ACC112 (cell line): ENCODE measurements at regions not wholly inside any gene's neighbourhood (a gene's known extent, or its start where the extent isn't known, plus 50 kb on each side); places are given as distances from the start of the nearest gene placed in this dataset.

Source experiments
- H2AFZ ChIP-seq: fragments of 200-600 bp; sonication (generic); one replicate; pipeline ENCODE4 v1.6.0; 2017; ENCODE audit warnings: antibody characterized with exemption, low read length; ENCODE audit not compliant: unreplicated experiment
- H3K27ac ChIP-seq: fragments of 200-600 bp; sonication (generic); 2 replicates; pipeline ENCODE4 v1.5.1; 2014; ENCODE audit warnings: low read depth, mild to moderate bottlenecking, antibody characterized with exemption, low read length, moderate library complexity
- H3K27me3 ChIP-seq: fragments of 200-600 bp; sonication (generic); 2 replicates; pipeline ENCODE4 v1.6.1; 2014; ENCODE audit warnings: mild to moderate bottlenecking, antibody characterized with exemption, low read length, moderate library complexity, mixed read lengths; ENCODE audit not compliant: insufficient read depth
- H3K36me3 ChIP-seq: fragments of 200-600 bp; sonication (generic); 2 replicates; pipeline ENCODE4 v1.6.1; 2016; ENCODE audit warnings: mild to moderate bottlenecking, antibody characterized with exemption, low read length, moderate library complexity, mixed read lengths; ENCODE audit not compliant: insufficient read depth
- H3K4me1 ChIP-seq: fragments of 200-600 bp; sonication (generic); one replicate; pipeline ENCODE4 v1.6.1; 2016; ENCODE audit warnings: low read length, mixed read lengths; ENCODE audit not compliant: insufficient read depth, unreplicated experiment, control insufficient read depth
- H3K4me3 ChIP-seq: fragments of 200-600 bp; sonication (generic); 2 replicates; pipeline ENCODE4 v1.5.1; 2014; ENCODE audit warnings: mild to moderate bottlenecking, low read depth, low read length
- H3K79me2 ChIP-seq: fragments of 200-600 bp; sonication (generic); one replicate; pipeline ENCODE4 v1.6.0; 2016; ENCODE audit warnings: low read length; ENCODE audit not compliant: control insufficient read depth, unreplicated experiment, insufficient read depth

DNA sequence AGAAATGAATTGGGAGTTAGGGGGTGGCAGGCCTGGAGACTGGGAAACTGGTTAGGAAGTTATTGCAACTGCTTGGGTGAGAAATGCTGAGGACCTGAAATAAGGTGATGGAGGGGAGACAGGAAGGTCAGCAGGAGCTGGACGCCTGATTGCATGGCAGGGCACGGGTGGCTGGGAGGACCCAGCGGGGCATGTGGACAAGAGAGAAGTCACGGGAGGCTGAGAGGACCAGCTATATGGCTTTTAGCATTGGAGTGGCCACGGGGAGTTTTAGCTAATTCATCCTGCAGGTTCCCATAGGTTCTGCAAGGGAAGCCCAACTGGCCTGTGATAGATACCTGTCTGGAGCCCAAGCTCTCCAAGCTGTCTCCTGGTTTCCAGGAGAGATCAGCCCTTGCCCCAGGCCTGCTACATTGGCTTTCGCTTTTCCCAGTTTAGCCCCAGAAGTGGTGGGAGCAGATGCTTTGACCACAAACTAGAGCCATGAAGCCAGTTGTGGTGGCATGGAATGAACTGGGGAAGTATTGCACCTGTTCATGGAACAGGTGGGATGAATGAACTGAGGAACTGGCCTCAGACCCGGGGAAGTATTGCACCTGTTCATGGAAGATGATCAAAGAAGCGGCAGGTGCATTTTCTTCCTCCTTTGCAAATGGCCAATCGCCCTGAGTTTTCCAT, 93.6 kb upstream of the TAF1B start:
- Histone ChIP-seq H3K27ac (no peak overlapping the region), H3K79me2 (no peaks in the 10 kb centered on the region), H3K36me3 (no peaks in the 10 kb centered on the region), H3K4me3 (no peak overlapping the region), H3K4me1 (peaks cover 35% of the 10 kb centered on the region), H3K27me3 (no peaks in the 10 kb centered on the region), H2AFZ (no peak overlapping the region)

DNA sequence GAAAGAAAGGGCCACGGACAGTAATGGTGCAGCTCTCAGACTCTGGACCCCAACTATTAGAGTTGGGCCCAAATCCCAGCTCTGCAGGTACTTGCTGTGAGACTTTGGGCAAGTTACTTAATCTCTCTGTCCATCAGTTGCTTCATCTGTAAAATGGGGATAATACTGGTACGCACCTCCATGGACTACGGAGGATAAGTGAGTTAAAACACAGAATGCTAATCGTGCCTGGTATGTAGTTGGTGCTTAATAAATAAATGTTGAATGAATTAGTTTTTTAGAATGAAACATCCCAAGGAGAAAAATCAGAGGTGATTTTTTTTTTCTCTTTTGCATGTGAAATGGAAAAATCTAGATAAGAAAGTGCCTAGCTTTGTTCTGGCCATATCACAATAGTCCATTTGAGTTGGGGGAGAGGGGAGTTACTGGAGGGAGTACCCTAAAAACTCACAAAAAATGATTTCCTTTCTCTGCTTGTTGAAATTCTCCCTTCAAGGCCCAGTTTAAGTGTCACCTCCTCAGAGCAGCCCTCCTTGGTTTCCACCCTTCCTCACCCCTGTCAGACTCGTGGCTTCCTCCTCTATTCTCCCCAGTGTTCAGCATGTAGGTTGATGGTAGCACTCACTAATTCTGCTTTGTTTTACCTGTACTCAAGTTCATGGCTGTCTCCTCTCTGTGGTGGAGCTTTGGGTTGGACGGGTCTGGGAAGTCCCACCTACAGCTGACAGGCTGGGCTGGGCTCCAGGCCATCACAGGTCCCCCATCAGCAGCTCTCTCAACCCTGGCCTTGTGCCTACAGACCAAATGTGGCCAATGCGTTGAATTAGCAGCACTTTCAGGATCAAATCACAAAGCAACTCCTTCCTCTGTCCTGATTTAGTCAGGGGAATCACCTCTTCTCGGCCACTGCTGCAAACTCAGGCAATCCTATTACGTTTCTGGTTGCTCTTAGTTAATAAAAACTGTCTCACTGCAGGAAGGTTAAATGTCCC, 92.8 kb upstream of the TAF1B start:
- Histone ChIP-seq H3K79me2 (no peaks in the 10 kb centered on the region), H3K36me3 (no peaks in the 10 kb centered on the region), H3K4me1 (peaks cover 27% of the 10 kb centered on the region), H3K4me3 (no peak overlapping the region), H3K27me3 (no peaks in the 10 kb centered on the region), H2AFZ (no peak overlapping the region), H3K27ac (no peak overlapping the region)

DNA sequence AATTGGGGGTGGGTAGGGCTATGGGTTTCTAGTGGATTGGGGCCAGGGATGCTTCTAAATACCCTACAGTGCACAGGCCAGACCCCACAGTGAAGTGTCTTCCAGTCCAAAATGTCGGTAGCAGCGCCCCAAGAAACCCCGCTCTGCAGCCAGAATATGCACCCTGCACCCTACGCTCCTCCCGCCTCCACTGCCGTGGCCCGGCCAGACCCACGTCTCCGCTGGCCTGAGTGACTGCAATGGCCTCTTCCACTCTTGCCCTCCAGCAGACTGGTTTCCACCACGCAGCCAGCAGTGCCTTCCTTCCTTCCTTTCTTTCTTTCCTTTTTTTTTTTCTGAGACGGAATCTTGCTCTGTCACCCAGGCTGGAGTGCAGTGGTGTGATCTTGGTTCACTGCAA, 91.4 kb upstream of the TAF1B start:
- Histone ChIP-seq H3K27ac (no peak overlapping the region), H3K79me2 (no peaks in the 10 kb centered on the region), H3K4me3 (no peak overlapping the region), H2AFZ (no peak overlapping the region), H3K4me1 (peaks cover 26% of the 10 kb centered on the region), H3K27me3 (no peaks in the 10 kb centered on the region), H3K36me3 (no peaks in the 10 kb centered on the region)

DNA sequence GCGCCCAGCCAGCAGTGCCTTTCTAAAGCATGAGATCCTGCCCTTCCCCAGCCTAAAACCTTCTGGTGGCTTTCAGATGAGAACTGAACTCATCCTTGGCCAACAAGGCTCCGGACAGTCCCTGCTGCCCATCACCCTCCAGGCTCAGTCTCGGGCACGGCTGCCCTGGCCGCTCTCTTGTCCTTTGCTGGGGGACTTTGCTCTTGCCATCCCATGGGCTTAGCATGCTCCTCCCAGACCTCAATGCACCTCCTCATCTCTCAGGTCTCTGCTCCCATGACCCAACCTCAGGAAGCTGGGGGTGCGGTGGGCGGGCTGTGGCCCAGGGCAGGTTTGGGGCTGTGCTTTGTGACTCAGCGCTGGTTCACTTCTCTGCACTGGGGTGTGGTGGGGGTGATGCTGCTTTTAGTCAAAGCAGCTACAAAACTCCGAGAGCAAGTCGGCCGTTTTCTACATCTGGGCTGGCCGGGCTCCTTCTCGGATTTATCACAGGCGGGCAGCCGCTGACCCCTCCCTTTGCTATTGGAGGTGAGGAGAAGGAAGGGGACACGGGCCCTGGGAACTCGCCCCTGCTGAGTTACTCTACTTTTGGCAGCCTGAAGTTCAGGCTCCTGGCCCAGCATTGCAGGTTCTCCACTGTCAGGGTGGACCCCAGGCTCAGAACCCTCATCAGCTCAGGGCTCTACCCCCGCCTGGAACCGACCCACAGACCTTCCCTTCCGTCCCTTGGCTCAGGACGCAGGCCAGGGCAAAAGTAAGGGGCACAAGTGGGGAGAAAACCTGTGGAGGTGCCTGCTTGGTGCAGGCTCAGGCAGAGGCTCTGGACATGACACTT, 90.6 kb upstream of the TAF1B start:
- Histone ChIP-seq H3K27ac (peak overlapping the region; percentile 83), H3K79me2 (no peaks in the 10 kb centered on the region), H3K27me3 (0 out of 2 replicates have a peak, but pooled peaks cover under 1% of the 10 kb centered on the region), H3K4me3 (peak overlapping the region; percentile 67), H3K4me1 (peaks cover 33% of the 10 kb centered on the region), H2AFZ (peak overlapping the region; percentile 79), H3K36me3 (no peaks in the 10 kb centered on the region)

DNA sequence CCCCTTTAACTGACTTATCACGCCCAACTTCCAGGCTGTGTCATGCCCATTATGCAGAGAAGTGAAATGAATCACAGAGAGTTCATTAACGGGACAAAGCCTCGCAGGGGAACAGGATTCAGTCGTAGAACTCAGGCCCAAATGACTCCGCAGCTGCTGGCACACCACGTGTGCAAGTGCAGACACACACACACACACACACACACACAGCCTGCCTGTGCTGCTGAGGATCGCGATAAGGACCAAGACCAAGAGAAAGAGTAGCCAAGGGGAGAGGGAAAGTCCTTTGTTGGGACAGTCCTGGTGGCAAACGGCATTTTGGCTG, 90.0 kb upstream of the TAF1B start:
- Histone ChIP-seq H3K4me1 (peaks cover 33% of the 10 kb centered on the region), H3K27me3 (0 out of 2 replicates have a peak, but pooled peaks cover 6% of the 10 kb centered on the region), H2AFZ (peak overlapping the region; percentile 79), H3K27ac (peak overlapping the region; percentile 83), H3K36me3 (no peaks in the 10 kb centered on the region), H3K79me2 (no peaks in the 10 kb centered on the region), H3K4me3 (peak overlapping the region; percentile 67)

DNA sequence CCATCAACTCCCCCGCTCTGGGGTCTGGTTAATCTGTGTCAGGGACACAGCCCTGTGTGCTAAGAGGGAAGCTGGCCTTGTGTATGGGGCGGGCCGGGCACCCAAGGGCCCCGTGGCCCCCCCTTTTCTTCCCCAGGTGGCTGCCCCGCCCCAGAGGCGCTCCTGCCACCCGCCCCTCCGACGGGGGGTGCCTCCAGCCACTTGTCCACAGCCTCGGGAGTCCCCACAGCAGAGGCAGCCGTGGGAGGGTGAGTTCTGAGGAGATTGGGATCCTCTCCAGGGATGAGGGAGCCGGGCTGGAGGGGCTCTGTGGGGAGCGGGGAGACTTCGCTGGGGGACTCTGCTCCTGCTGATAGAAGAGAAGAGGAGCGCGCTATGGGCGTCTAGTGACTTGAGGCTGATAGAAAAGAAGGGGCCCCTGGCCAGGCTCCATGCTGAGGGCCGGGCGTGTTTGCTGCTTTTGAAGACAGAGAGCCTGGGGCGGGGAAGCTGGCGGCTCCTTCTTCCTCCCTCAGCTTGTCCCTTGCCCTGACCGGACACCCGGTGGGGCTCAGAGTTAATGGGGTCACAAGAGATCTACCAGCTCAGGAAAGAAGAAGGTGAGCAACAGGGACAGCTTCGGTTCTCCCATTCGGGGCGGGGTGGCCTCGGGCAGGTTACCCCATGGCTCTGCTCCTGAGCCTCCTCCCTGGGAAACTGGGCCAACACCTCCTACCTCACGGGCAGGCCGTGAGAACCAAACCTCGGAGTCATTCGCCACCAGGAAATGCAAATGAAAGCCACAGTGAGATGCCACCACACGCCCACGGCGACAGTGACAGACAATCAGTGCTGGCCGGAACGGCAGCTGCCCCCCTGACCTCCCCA, 89.4 kb upstream of the TAF1B start:
- H3K27ac ChIP-seq, result peak overlapping the region; percentile 83
- H3K36me3 ChIP-seq, result no peaks in the 10 kb centered on the region
- H3K79me2 ChIP-seq, result no peaks in the 10 kb centered on the region
- H3K4me1 ChIP-seq, result peaks cover 33% of the 10 kb centered on the region
- H3K4me3 ChIP-seq, result peak overlapping the region; percentile 67
- 0 out of 2 replicates have a peak, but pooled peaks cover 7% of the 10 kb centered on the region for H3K27me3 ChIP-seq
- H2AFZ ChIP-seq, result no peak overlapping the region

DNA sequence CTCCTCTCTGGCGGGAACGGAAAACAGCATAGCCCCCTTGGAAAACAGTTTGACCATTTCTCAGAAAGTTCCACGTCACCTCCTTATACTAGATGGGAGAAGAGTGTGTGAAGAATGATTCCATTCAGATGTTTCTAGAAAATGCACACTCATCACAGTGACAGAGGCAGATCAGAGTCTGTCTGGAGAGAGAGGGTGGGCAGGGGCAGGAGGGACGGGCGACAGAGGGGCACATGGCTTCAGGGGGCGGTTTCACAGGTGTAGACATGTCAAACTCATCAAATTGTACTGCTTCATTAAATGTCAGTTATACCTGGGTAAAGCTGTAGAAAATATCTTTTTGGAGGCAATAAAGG, 88.8 kb upstream of the TAF1B start:
- no peak overlapping the region for H2AFZ ChIP-seq

DNA sequence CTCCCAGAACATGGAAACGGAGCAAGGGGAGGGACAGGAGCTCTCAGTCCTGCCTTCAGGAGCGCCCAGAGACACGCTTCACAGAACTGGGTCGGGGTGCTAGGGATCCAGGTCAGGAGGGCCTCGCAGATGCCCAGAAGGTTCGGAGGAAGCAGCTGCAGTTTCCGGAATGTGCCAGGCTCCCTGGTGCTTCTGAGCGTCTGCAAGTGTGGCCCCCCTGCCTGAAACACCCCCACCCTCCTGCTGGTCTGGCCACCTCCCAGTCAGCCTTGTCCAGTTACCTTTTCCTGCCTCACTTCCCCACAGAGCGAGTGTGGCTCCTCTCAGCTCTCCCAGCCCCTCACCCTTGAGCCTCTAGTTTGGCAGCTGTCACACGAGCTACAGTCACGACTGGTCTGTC, 88.3 kb upstream of the TAF1B start:
- Histone ChIP-seq H3K27me3 (0 out of 2 replicates have a peak, but pooled peaks cover 7% of the 10 kb centered on the region), H3K36me3 (no peaks in the 10 kb centered on the region), H3K27ac (no peak overlapping the region), H3K4me1 (peaks cover 33% of the 10 kb centered on the region), H3K4me3 (no peak overlapping the region), H2AFZ (no peak overlapping the region), H3K79me2 (no peaks in the 10 kb centered on the region)

More for the DNA sequence above, 88.8 kb upstream of the TAF1B start:
- Histone ChIP-seq H3K36me3 (no peaks in the 10 kb centered on the region), H3K4me1 (peaks cover 33% of the 10 kb centered on the region), H3K4me3 (no peak overlapping the region), H3K27me3 (0 out of 2 replicates have a peak, but pooled peaks cover 7% of the 10 kb centered on the region), H3K79me2 (no peaks in the 10 kb centered on the region), H3K27ac (no peak overlapping the region)

DNA sequence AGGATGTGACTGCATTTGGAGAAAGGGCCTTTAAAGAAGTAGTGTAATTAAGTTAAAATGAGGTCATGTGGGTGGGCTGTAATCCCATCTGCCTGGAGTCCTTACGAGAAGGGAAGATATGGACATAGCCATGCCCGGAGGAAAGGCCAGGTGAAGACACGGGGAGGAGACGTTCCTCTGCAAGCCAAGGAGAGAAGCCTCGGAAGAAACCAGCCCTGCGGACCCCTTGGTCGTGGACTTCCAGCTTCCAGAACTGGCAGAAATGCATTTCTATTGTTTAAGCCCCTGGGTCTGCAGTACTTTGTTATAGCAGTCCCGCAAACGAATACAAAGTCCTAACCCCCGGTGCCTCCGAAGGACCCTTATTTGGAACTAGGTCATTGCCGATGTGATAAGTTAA, 87.6 kb upstream of the TAF1B start:
- no peak overlapping the region for H2AFZ ChIP-seq
- H3K36me3 ChIP-seq, result no peaks in the 10 kb centered on the region
- H3K27me3 ChIP-seq, result 0 out of 2 replicates have a peak, but pooled peaks cover 7% of the 10 kb centered on the region
- H3K79me2 ChIP-seq, result no peaks in the 10 kb centered on the region
- peaks cover 33% of the 10 kb centered on the region for H3K4me1 ChIP-seq
- H3K4me3 ChIP-seq, result no peak overlapping the region
- H3K27ac ChIP-seq, result no peak overlapping the region
